ENCODE measurements at regions not wholly inside any gene's neighbourhood (a gene's known extent, or its start where the extent isn't known, plus 50 kb on each side); places are given as distances from the start of the nearest gene placed in this dataset.

DNA sequence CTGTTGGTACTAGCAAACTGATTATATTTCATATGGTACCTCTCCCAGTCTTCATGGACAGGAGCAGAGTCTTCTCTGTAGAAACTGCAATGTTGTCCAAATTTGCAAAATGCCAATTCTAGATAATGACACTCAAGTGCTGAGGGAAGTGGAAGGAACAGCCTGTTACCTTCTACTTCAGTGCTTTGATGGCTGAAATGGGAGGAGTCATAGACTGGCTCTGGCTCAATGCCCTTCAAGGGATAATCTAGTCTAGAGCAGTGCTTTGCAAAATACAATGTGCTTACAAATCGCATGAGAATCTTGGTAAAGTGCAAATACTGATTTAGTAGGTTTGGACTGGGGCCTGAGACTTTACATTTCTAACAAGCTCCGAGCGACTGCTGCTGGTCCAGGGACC, 51.7 kb upstream of the ACP3 start:
- TF ChIP-seq POLR2A (IDR thresholded peaks at IDR 0.05; ENCODE audit: low read depth, low read length) = no peak
- no peak for TF ChIP-seq TAF1 (IDR thresholded peaks at IDR 0.05; ENCODE audit: borderline replicate concordance, low read depth, low read length)
